ENCODE measurements at regions not wholly inside any gene's neighbourhood (a gene's known extent, or its start where the extent isn't known, plus 50 kb on each side); places are given as distances from the start of the nearest gene placed in this dataset.
"Not testable (repeated sequence)": the region's sequence is repeated elsewhere in the genome, so short reads cannot be mapped to it uniquely, and the experiment has no call there.

DNA sequence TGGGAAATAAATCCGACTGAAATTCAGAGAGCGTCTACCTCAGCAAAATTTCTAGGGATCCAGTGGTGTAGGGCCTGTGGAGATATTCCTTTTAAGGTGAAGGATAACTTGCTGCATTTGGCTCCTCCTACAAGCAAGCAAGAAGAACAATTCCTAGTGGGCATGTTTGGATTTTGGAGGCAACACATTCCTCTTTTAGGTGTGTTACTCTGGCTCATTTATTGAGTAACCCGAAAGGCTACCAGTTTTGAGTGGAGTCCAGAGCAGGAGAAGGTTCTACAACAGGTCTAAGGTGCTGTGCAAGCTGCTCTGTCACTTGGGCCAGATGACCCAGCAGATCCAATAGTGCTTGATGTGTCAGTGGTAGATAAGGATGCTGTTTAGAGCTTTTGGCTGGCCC is 862.4 kb upstream of the CDH9 start:
- in situ Hi-C loops (cut with HindIII; ENCODE audit: low pct_unique_long_range_greater_than_20kb, low sequenced_read_pairs), result no loop called here
- DNase-seq (ENCODE audit: low read depth, low spot score), result no peak

DNA sequence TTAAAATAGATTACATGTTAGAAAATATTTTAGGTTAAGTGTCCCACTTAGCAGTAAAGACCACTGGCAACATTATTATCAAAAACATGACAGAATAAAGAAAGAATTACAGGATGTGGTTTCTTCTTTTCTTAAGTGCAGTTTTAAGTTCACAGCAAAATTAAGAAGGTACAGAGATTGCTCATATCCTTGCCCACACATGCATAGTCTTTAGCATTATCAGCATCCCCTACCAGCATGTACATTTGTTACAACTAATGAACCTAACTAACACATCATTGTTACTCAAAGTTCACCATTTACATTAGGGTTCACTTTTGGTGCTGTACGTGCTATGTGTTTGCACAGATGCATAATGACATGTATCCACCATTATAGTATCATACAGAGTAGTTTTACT is 837.7 kb upstream of the CDH9 start:
- DNase-seq (ENCODE audit: low read depth, low spot score), result no peak
- in situ Hi-C loops (cut with HindIII; ENCODE audit: low pct_unique_long_range_greater_than_20kb, low sequenced_read_pairs), result no loop called here

DNA sequence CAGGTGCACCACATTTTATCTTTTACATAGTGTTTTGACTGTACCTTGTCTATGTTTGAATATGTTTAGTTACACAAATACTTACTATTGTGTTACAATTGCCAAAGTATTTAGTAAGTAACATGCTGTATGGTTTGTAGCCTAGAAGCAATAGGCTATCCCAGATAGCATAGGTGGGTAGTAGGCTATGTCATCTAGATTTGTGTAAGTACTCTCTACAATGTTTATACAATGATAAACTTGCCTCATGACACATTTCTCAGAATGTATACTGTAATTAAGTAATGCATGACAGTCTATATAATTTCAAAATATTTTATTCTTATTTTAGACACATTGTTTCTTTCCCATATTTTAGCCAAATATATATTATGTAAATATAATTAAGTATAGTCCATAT is 836.8 kb upstream of the CDH9 start:
- in situ Hi-C loops (cut with HindIII; ENCODE audit: low pct_unique_long_range_greater_than_20kb, low sequenced_read_pairs), result no loop called here
- no peak for DNase-seq (ENCODE audit: low read depth, low spot score)

DNA sequence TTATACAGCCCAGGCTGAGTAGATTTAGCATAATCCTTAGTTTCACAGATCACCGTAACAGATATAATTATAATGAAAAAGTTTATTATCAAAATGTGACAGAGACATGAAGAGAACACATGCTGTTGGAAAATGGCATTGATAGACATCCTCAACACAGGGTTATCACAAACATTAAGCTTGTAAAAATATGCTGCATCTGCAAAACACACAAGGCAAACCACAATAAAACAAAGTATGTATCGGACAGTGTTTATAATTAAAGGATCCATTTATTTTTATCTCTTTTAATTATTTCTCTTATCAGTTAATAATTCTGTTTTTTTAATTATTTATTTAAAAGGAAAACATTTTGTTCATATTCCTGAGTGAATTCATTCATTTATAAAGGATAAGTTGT is 829.9 kb upstream of the CDH9 start:
- DNase-seq (ENCODE audit: low read depth, low spot score), result no peak
- in situ Hi-C loops (cut with HindIII; ENCODE audit: low pct_unique_long_range_greater_than_20kb, low sequenced_read_pairs), result no loop called here

DNA sequence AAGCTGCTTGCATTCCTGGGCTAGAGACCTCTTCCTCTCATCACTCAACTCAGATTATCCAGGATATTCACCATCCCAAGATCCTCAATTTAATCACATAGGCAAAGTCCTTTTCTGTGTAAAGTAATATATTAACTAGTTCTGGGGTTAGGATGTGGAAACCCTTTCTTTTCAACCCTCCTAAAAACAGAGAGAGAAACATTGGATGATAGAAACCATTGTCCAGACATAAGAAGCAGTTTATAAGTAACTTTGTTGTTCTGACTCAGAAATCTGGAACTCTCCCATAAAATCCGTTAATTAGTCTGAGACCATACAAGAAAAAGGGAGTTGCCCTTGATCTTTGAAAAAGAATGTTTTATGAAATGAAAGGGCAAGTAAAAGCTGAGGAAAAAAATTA is 817.1 kb upstream of the CDH9 start:
- DNase-seq (ENCODE audit: low read depth, low spot score), result no peak
- in situ Hi-C loops (cut with HindIII; ENCODE audit: low pct_unique_long_range_greater_than_20kb, low sequenced_read_pairs), result no loop called here

DNA sequence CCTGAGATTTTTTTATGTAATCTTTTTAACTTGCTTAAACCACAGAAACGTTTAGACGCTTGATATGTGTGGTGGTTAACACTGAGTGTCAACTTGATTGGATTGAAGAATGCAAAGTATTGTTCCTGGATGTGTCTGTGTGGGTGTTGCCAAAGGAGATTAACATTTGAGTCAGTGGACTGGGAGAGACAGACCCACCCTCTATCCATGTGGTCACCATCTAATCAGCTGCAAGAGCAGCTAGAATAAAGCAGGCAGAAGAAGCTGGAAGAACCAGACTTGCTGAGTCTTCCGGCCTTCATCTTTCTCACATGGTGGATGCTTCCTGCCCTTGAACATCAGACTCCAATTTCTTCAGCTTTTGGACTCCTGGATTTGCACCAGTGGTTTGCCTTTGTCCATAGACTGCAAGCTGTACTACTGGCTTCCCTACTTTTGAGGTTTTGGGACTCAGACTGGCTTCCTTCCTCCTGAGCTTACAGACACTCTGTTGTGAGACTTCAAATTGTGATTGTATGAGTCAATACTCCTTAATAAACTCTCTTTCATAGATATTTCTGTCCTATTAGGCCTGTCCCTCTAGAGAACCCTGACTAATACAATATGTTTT is 816.0 kb upstream of the CDH9 start:
- in situ Hi-C loops (cut with HindIII; ENCODE audit: low pct_unique_long_range_greater_than_20kb, low sequenced_read_pairs), result no loop called here

DNA sequence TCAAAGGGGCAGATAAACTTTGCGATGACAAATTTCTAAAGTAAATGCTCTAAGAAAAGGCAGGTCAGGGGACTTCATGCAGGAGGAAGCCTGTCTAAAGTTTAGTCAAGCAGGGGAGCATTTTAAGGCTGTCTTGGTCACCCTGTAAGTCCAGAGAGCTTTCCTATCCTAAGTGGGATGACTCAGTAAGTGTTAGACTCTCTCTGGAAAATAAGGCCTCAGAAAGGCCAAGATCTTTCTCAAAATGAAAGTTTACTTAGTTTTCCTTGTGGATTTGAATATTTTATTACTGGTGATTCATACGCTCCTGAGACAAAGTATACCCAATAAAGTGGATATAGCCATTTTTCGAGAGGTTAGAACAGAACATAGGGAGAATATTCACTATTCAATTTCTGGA is 806.9 kb upstream of the CDH9 start:
- DNase-seq (ENCODE audit: low read depth, low spot score), result no peak
- in situ Hi-C loops (cut with HindIII; ENCODE audit: low pct_unique_long_range_greater_than_20kb, low sequenced_read_pairs), result no loop called here

More for the DNA sequence above, 816.0 kb upstream of the CDH9 start:
- peak; percentile 13 for DNase-seq (ENCODE audit: low read depth, low spot score)

- in situ Hi-C loops (cut with HindIII; ENCODE audit: low pct_unique_long_range_greater_than_20kb, low sequenced_read_pairs); DNase-seq (ENCODE audit: low read depth, low spot score): not testable (repeated sequence)
Observed at GRCh38 chr5:27836704-27837103, 798.3 kb upstream of the CDH9 start.

DNA sequence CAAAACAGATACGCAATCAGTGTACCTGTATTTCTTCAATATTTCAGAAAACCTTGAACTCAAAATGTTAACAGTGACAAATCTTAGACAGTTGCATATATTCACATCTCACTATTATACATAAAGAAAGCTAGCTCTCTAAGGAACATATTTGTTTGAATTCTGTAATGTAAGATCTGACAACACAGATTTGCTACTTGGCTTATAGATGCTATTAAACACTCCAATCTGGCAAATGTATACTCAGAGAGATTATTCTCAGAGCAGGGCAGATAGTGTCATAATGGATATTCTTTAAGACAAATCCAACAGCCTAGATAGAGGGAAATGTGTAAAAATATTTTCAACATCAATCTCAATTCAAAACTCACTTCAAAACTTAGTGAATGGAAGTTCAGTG is 794.5 kb upstream of the CDH9 start:
- in situ Hi-C loops (cut with HindIII; ENCODE audit: low pct_unique_long_range_greater_than_20kb, low sequenced_read_pairs), result no loop called here
- DNase-seq (ENCODE audit: low read depth, low spot score), result no peak

DNA sequence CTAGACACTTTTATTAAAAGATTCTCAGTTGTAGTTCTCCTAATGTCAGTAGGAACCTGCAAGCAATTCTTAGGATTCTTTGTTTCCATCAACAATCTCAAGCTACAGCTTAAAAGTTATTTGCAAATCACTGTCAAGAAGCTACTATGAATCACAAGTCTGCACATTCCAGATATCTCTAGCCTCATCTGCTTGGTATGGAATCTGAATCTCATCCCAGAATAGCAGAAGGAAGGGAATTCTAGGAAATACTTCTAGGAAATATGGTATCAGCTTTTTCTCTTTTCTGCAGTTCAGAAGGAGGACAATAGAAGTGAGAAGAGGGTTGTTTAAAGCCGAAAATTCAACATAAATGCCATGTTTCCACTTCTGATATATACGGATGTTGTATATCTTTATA is 792.2 kb upstream of the CDH9 start:
- in situ Hi-C loops (cut with HindIII; ENCODE audit: low pct_unique_long_range_greater_than_20kb, low sequenced_read_pairs), result no loop called here
- no peak for DNase-seq (ENCODE audit: low read depth, low spot score)

DNA sequence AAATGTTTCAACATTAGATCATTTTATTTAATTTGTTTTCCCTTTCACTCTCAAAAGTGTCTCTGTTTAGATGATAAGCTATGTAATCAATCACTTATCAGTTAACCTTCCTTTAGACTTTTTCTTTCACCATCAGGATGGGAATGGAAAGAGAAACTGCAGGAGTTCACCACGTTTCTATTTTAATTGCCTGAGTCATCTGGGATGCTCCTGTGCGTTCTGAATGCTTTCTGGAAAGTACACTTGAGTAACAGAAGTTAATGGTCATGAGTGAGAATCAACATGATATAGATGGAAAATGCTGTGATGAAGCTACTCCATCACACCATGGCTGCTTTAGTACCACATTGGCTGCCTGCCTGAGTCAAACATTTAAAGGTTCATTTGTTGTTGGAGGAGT is 783.3 kb upstream of the CDH9 start:
- no peak for DNase-seq (ENCODE audit: low read depth, low spot score)
- in situ Hi-C loops (cut with HindIII; ENCODE audit: low pct_unique_long_range_greater_than_20kb, low sequenced_read_pairs), result no loop called here

DNA sequence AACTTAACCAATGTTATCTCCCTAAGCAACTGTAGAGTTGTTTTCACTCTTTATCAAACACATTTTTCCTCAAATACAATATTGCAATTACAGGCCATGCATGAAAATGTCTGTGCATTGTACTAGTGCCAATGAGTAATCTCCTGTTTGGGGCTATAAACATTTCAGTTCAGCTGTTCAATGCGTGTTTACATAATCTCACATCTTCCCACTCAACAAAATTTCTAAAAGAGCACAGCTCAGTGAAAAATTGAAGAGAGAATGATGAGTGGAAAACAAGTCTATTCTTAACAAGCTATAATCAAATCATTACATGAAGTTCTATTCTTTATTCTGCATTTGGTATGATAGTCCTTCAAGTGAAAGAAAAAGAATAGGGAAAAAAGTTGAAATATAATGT is 780.5 kb upstream of the CDH9 start:
- in situ Hi-C loops (cut with HindIII; ENCODE audit: low pct_unique_long_range_greater_than_20kb, low sequenced_read_pairs), result no loop called here
- DNase-seq (ENCODE audit: low read depth, low spot score), result no peak

- in situ Hi-C loops (cut with HindIII; ENCODE audit: low pct_unique_long_range_greater_than_20kb, low sequenced_read_pairs), result no loop called here
- DNase-seq (ENCODE audit: low read depth, low spot score), result peak; percentile 39
Observed at GRCh38 chr5:27814983-27815382, 776.6 kb upstream of the CDH9 start.

- in situ Hi-C loops (cut with HindIII; ENCODE audit: low pct_unique_long_range_greater_than_20kb, low sequenced_read_pairs), result no loop called here
- no peak for DNase-seq (ENCODE audit: low read depth, low spot score)
Observed at GRCh38 chr5:27814286-27814685, 775.9 kb upstream of the CDH9 start.

GRCh38 chr5:27810458-27810857 is 772.1 kb upstream of the CDH9 start:
- in situ Hi-C loops (cut with HindIII; ENCODE audit: low pct_unique_long_range_greater_than_20kb, low sequenced_read_pairs), result no loop called here
- DNase-seq (ENCODE audit: low read depth, low spot score), result no peak

GRCh38 chr5:27797220-27797619 is 758.8 kb upstream of the CDH9 start:
- no peak for DNase-seq (ENCODE audit: low read depth, low spot score)
- in situ Hi-C loops (cut with HindIII; ENCODE audit: low pct_unique_long_range_greater_than_20kb, low sequenced_read_pairs), result no loop called here

DNA sequence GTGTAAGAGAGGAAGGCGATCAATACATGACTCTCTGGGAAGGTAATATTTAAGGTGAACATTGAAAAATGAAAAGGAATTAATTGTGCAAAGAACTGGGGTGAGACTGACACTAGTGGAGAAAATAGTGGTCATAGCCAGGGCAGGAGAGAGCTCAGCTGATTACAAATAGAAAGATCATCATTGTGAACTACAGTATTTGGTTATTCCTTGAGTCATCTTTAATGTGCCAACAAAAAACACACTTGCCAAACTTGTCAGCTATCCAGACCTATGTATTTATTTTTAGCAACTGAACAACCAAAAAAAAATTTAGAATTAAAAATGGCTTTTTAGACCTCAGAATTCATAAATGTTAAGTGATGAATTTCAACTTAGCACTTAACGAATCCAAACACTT is 749.8 kb upstream of the CDH9 start:
- DNase-seq (ENCODE audit: low read depth, low spot score), result no peak
- in situ Hi-C loops (cut with HindIII; ENCODE audit: low pct_unique_long_range_greater_than_20kb, low sequenced_read_pairs), result no loop called here

DNA sequence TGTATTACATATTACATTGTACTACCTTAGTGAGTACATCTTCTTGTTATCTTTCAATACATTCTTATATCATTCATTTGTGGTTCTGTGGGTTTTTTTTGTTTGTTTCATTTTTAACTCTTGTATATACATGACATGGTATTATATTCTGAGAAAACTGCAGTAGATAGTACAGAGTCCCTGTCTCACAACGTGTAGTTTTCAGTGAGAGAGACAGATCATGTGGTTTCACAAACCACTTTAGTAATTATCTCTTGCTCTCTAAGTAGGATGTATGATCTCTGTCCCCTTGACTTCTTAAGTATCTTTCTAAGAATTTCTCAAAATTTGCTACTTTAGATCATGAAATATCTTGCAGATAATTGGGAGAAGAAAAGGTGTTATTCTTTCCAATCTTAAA is 745.9 kb upstream of the CDH9 start:
- in situ Hi-C loops (cut with HindIII; ENCODE audit: low pct_unique_long_range_greater_than_20kb, low sequenced_read_pairs), result no loop called here
- DNase-seq (ENCODE audit: low read depth, low spot score), result no peak

DNA sequence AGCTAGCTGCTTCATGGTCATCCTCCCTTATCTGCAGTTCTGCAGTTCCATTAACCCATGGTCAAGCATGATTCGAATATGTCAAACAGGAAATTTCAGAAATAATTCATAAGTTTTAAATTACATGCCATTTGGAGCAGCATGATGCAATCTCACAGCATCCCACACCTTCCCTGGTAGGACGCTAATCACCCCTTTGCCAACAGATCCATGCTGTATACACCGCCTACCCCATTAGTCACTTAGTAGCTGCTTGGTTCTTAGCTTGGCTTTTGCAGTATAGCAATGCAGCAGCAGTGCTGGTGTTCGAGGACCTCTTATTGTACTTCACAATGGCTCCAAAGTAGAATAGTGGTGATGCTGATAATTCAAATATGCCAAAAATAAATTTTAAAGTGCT is 739.7 kb upstream of the CDH9 start:
- in situ Hi-C loops (cut with HindIII; ENCODE audit: low pct_unique_long_range_greater_than_20kb, low sequenced_read_pairs), result no loop called here

GRCh38 chr5:27773636-27774035 is 735.2 kb upstream of the CDH9 start:
- DNase-seq (ENCODE audit: low read depth, low spot score), result no peak
- in situ Hi-C loops (cut with HindIII; ENCODE audit: low pct_unique_long_range_greater_than_20kb, low sequenced_read_pairs), result no loop called here

More for the DNA sequence above, 739.7 kb upstream of the CDH9 start:
- DNase-seq (ENCODE audit: low read depth, low spot score), result no peak

All from SK-MEL-5 (cell line).